Gastroesophageal sphincter (tissue), 3 donors: ENCODE measurements at regions not wholly inside any gene's neighbourhood (a gene's known extent, or its start where the extent isn't known, plus 50 kb on each side); places are given as distances from the start of the nearest gene placed in this dataset.

Experiments
- CTCF ChIP-seq, 4 experiments: fragments of 200-600 bp in 2 of 4; fragments of 450-650 bp in 2 of 4; sonication (generic) in 1 of 4; IDR thresholded peaks; one replicate each; pipeline ENCODE4 v1.5.1; 2017 to 2019; ENCODE audit warnings: antibody characterized with exemption in 4 of 4, mild to moderate bottlenecking in 2 of 4, moderate library complexity in 2 of 4
- POLR2AphosphoS5 ChIP-seq: sonication (generic); formaldehyde crosslinking; IDR thresholded peaks from one replicate; pipeline ENCODE4 v1.6.1; 2017; ENCODE audit warnings: antibody characterized with exemption

GRCh38 chrX:5031792-5032191 is 1196.9 kb downstream of the NLGN4X start:
- no peak for TF ChIP-seq CTCF (IDR thresholded peaks at IDR 0.05)
- no peak for TF ChIP-seq POLR2AphosphoS5
